Peyer's patch (tissue), 4 donors: ENCODE measurements at regions not wholly inside any gene's neighbourhood (a gene's known extent, or its start where the extent isn't known, plus 50 kb on each side); places are given as distances from the start of the nearest gene placed in this dataset.

Experiments
- CTCF ChIP-seq, 6 experiments: fragments of 450-650 bp in 4 of 6; fragments of 200-600 bp in 2 of 6; sonication (generic) in 1 of 6; IDR thresholded peaks; one replicate each; pipeline ENCODE4 v1.5.1; 2017 to 2019; ENCODE audit warnings: antibody characterized with exemption in 6 of 6, mild to moderate bottlenecking in 3 of 6, moderate library complexity in 1 of 6
- POLR2A ChIP-seq, 2 donors: fragments of 450-650 bp; IDR thresholded peaks; one replicate each; pipeline ENCODE4 v1.5.1; 2017; ENCODE audit warnings: antibody characterized with exemption in 2 of 2, mild to moderate bottlenecking in 2 of 2, moderate library complexity in 2 of 2

- no peak for TF ChIP-seq POLR2A (IDR thresholded peaks at IDR 0.05)
- TF ChIP-seq CTCF (IDR thresholded peaks at IDR 0.05): no peak
Measured at GRCh38 chr13:90300015-90300414, 1047.5 kb upstream of the MIR17HG start.
